Cardiac fibroblast (primary cell): ENCODE measurements at regions not wholly inside any gene's neighbourhood (a gene's known extent, or its start where the extent isn't known, plus 50 kb on each side); places are given as distances from the start of the nearest gene placed in this dataset.
"Not testable (repeated sequence)": the region's sequence is repeated elsewhere in the genome, so short reads cannot be mapped to it uniquely, and the experiment has no call there.

Experiments used
- DNase-seq, 2 donors: peaks; one replicate each; pipeline versions ENCODE4 v3.0.0 to v3.0.0-alpha.2; 2010; ENCODE audit warnings: low read depth in 2 of 2
- H3K4me3 ChIP-seq, 2 donors: replicated peaks in 1 of 2; 1 replicate in 1 of 2; 2 replicates in 1 of 2; pipeline ENCODE4 v1.5.1; 2011; ENCODE audit warnings: low read depth in 2 of 2, low read length in 2 of 2, mild to moderate bottlenecking in 2 of 2, moderate library complexity in 1 of 2
- CTCF ChIP-seq: IDR thresholded peaks from one replicate; pipeline ENCODE4 v1.5.1; 2011; ENCODE audit warnings: low read depth, mild to moderate bottlenecking, low read length, inconsistent platforms

DNA sequence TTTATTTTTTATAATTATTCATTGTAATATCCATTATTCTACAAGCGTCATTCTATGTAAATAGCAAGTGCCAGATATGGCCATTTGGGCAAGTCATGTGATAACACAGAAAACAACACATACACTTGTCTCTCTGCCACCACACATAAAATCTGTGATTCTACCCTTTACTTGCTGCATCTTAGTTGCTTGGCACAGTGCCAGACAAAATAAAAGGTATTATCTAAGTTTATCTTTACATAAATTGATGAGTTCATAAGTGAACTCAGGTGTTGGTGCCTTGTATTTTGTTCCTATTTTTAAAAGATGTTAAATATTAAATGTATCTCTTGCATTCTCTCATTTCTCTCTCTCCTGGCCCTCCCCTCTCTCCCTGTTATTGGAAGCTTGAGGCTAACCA is 1458.7 kb downstream of the CDH11 start:
- no peak for DNase-seq
- no peak for TF ChIP-seq CTCF
- no peak overlapping the region for H3K4me3 ChIP-seq

DNA sequence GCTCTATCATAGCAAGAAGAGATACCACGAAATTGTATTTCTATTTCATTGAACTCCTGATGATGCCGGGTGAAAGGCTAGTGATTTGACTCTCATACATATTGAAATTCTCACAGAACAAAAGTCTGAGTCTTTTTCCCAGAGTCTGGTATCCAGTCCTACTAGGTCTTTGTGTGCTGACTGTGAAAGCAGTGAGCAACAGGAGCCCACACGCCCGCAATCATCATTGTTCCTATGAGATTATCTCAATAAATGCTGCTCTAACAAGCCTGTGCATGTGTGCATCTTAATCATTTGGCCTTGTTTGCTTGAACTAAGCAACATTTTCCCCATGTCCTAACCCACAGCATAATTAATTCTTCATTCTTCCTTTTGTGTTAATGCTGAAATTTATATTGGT is 1466.0 kb downstream of the CDH11 start:
- TF ChIP-seq CTCF: no peak
- no peak overlapping the region for H3K4me3 ChIP-seq
- no peak for DNase-seq

GRCh38 chr16:63653044-63653839 is 1468.6 kb downstream of the CDH11 start:
- no peak overlapping the region for H3K4me3 ChIP-seq
- DNase-seq: no peak
- no peak for TF ChIP-seq CTCF

DNA sequence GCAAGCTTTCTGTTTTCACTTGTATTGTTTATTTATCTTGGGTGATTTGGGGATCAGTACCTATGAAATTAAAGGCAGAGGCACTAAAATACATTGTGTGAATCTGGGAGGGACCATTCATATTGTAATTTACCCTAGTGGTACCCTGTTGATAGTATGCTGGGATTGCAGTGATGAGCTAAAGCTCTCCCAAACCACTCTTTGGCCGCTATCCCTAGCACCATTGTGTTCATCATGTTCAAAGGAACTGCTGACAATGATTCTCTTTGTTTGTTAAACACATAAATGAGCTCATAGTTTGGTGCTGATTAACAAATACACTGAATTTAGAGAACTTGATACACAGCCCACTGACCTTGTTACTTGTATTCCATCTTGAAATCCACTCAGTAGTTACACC is 1469.8 kb downstream of the CDH11 start:
- no peak for TF ChIP-seq CTCF
- H3K4me3 ChIP-seq: no peak overlapping the region
- no peak for DNase-seq

GRCh38 chr16:63650550-63650949 is 1471.3 kb downstream of the CDH11 start:
- no peak overlapping the region for H3K4me3 ChIP-seq
- no peak for TF ChIP-seq CTCF
- DNase-seq: no peak

GRCh38 chr16:63633706-63634445 is 1488.0 kb downstream of the CDH11 start:
- DNase-seq, H3K4me3 ChIP-seq: not testable (repeated sequence)

DNA sequence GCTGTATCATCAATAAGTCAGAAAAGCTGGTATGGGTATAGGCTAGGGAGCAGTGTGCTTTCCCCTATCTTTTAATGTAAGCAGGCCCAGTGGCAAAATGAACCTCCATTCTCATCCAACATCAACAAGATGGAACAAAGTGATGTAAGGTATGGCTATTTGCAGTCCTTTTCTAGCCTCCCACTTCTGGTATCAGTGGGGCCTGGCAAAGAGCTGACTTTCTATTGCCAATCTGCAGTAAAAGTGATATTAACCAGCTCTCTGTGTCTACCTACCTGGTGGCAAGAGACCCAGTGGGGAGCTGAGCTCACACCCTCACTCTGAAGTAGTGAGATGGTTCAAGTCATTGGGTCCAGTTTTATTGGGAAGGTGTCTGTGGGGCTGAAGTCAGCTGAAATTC is 1492.6 kb downstream of the CDH11 start:
- no peak overlapping the region for H3K4me3 ChIP-seq
- no peak for TF ChIP-seq CTCF
- no peak for DNase-seq
